HG03025 (cell line): ENCODE measurements at regions not wholly inside any gene's neighbourhood (a gene's known extent, or its start where the extent isn't known, plus 50 kb on each side); places are given as distances from the start of the nearest gene placed in this dataset.
"Not testable (repeated sequence)": the region's sequence is repeated elsewhere in the genome, so short reads cannot be mapped to it uniquely, and the experiment has no call there.

ENCODE experiments used
- ATAC-seq: cut with Tn5 transposase; IDR thresholded peaks from one replicate; pipeline ENCODE4 v1.9.1; 2021; ENCODE audit warnings: mild to moderate bottlenecking, moderate library complexity; ENCODE audit not compliant: unreplicated experiment, low FRiP score

DNA sequence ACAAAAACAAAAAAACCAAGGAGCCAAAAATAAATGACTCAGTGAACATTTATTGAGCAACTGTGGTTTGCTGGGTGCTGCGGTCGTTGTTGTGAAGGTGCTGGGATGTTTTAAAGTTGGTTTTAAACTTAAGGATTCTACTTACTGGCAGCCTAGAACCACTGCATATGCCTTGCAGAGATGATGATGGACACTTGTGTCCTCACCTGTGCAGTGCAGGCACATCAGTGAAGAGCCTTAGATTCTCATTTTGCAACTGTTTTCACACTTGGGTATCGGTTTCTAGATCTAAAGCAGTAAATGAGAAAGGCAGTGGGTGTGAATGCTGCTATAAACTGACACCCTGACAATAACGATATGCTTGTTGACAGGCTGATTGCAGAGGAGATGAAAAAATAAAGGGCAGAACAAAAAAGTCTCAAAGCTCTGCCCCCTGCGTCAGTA lies 68.8 kb downstream of the UTRN start:
- ATAC-seq = peak; percentile 83

DNA sequence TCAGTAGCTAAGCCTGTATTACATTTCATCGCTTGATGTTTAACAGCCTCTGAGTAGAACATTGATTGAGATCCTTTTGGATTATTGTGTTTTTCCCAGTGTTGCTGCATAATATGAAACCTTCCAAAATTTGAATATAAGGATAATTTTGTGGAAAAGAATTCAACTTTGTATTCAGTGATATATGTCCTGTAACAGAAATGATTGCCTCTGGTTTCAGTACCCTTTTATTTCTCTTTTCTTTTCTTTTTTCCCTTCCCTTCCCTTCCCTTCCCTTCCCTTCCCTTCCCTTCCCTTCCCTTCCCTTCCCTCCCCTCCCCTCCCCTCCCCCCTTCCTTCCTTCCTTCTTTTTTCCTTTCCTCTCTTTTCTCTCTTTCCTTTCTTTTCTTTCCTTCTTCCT lies 74.6 kb downstream of the UTRN start:
- ATAC-seq = no peak

DNA sequence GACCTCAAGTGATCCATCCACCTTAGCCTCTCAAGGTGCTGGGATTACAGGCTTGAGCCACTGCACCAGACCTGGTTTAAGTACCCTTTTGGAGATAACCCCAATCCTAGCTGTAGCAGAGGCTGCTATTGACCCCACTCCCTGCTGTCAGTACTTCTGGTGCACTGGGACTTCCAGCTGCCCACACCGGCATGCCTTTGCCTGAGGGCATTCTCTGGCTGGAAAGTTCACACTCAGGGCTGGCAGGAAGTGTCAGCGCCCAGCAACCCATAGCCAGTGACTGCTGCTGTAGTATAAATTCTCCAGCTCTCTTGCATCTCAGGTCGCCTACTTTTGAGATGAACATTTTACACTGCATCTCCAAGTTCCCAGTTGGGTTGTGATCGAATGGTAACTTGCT lies 75.3 kb downstream of the UTRN start:
- ATAC-seq = no peak

DNA sequence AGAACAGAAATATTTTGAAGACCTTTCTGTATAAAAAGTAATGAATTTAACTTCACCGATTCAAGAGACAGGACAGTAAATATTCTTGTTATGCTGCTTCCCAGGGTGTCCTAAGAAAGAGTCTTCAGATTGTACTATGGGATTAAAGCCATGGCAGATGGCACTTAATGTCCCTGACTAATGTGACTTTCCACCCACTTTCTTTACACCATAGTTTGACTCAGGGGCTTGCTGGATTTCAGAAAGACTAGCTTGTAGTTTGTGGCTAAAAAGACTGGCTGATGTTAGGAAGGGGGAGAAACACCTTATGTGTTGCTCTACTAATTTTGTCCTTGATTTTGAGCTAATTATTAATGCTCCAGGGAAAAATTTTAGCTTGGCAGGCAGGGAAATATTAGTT lies 75.9 kb downstream of the UTRN start:
- ATAC-seq = no peak

DNA sequence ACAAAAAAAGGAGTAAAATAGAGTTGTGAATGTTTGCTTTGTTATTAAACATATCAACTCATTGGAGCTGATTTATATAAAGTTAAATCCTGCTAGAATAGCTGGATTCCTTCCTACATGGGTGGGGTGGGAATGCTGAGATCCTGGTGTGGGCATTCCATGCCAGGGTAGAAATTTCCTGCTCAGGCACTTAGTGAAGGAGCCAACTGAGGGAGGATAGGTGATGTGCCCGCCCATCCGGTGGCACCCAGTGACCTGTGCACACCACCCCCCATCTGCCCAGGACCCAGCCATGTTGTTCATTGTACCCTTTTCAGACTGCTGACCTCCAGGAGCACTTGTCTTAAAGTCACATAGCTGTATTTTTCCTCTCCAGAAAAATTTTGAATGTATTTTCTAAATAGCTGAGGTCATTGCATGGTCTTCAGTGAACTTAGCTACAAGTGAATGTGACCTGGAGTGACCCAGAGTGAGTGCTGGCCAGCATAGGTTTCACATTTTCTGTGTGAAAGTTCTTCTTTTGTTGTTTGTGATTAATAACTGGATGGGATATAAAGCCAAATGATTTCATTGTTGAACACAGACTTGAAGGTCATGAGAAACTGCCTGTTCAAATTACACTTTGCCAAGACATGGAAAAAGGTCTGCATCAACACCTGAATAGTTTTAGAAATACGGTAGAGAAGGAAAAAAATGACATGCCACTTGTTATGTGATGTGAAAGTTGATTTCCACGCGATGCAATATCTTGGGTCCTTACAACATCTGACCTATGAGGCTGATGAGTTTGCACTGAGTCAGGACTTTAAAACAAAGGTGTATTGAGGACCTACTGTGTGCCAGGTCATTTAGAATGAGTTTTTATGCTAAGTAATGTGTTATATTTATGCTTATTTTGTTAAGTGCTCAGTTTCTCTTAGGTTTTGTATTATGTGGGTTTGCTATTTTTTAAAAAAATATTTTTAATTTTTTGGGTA lies 77.2 kb downstream of the UTRN start:
- ATAC-seq = no peak

DNA sequence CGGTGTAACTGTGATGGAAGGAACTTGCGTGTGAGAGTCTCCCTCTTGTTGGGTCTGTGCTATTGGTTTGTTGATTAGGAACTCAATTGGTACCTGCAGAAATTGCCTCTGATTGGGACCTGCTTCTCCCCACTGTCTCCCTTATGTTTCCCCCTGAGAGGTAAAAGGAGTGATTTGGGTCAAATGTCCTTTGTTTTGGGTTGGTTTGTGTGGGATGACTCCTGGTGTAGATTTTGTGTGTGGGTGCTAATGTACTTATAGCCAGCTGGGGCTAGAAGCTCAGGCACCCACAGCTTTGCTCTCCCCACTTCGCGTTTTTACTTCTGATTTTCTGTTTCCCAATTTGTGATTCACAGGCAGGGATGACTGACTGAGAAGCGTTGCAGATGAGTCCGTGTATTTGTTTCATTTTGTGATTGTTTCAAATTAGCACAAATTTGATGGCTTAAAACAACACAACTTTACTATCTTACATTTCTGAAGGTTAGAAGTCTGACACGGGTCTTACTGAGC lies 79.1 kb downstream of the UTRN start:
- no peak for ATAC-seq

DNA sequence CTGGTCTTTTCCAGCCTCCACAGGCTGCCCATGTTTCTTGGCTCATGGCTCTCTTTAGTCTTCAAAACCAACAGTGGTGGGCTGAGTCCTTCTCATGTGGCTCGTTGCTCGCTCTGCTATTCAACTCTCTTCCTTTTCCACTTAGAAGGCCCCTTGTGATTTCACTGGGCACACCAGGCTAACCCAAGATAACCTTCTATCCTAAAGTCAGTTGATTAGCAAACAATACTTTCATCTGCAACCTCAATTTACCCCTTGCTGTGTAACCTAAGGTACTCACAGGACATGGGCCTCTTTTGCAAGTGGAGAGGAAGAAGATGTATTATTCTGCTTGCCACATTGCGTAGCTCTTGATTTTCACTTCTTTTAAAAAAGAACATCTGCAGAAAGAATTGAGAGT lies 79.6 kb downstream of the UTRN start:
- no peak for ATAC-seq

DNA sequence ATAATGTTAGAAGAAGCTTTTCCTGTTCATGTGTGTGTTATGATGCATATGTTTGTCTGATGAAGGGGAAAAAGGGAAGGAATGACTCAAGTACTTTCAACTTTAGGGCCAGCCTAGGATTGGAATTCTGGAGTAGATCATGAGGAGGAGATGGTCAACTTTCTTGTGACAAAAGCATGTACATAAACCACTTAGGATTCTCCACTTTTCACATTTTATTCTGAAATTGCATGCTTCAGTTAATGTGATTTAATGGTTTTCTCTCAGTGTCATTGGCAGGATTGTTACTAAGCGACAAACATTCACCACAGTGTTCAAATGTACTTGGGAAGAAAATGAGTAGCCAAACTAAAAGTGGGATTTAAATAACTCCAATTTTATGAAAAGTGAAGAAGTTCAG lies 80.1 kb downstream of the UTRN start:
- ATAC-seq = no peak

GRCh38 chr6:144369696-144370095 lies 84.6 kb downstream of the UTRN start:
- not testable (repeated sequence) for ATAC-seq

- ATAC-seq = no peak
These were observed 87.0 kb downstream of the UTRN start for GRCh38 chr6:144372116-144372515.

DNA sequence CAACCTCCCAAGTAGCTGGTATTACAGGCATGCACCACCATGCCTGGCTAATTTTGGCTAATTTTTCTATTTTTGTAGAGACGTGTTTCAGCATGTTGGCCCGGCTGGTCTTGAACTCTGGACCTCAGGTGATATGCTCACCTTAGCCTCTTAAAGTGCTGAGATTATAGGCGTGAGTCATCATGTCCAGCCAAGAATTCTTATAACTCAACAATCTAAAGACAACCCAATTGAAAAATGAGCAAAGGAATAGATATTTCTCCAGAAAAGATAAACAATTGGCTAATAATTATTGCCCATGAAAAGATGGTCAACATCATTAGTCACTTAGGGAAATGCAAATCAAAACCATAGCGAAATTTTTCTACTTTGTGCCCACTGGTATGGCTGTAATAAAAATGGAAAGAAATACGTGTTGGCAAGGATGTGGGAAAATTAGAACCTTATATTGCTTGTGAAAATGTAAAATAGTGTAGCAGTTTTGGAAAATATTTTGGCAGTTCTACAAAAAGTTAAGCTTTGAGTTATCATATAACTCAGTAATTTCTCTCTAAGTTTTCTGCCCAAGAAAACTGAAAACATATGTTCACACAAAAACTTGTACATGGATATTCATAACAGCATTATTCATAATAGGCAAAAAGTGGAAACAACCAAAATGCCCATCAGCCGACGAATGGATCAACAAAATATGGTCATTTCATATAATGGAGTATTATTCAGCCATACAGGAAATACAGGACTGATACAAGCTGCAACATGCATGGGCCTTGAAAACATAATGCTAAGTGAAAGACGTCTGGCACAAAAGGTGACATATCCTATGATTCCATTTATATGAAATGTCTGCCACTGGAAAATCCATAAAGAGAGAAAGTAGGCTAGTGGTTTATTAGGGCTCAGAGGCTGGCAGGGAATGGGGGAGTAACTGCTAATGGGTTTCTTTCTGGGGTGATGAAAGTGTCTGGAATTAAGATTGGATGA lies 87.8 kb downstream of the UTRN start:
- no peak for ATAC-seq

DNA sequence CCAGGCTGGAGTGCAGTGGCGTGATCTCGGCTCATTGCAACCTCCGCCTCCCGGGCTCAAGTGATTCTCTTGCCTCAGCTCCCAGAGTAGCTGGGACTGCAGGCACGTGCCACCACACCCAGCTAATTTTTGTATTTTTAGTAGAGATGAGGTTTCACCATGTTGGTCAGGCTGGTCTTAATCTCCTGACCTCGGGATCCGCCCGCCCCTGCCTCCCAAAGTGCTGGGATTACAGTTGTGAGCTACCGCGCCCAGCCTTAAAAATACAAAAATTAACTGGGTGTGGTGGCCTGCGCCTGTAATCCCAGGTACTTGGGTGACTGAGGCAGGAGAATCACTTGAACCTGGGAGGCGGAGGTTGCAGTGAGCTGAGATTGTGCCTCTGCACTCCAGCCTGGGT lies 89.4 kb downstream of the UTRN start:
- not testable (repeated sequence) for ATAC-seq

DNA sequence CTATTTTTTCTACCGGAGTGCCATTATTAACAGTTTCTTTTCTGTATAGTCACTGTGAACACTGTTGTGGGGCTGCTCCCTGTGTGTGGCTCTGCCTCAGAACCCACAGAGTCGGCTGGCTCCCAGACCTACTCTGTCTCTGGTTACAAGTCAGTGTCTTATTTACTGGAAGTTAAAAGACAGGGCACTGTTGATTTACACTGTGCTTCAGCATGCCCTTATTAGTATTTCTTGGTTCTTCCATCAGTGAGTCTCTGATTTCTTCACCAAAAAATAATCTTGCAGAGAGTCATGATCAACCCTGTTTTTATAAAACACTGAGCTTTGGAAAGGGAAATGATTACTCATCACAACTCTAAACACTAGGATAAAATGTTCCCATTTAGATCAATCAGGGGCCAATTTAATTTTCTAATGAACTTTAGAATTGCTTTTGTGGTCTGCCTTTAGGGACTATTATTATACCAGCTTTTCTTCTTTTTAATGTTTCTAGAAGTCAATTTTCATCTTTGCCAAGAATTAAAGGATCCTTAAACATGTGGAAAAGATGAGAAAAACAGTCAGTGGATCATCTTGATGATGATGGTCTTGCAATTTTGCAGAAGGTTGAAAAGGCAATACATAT lies 92.6 kb downstream of the UTRN start:
- no peak for ATAC-seq

GRCh38 chr6:144378437-144378836 lies 93.3 kb downstream of the UTRN start:
- ATAC-seq = no peak

DNA sequence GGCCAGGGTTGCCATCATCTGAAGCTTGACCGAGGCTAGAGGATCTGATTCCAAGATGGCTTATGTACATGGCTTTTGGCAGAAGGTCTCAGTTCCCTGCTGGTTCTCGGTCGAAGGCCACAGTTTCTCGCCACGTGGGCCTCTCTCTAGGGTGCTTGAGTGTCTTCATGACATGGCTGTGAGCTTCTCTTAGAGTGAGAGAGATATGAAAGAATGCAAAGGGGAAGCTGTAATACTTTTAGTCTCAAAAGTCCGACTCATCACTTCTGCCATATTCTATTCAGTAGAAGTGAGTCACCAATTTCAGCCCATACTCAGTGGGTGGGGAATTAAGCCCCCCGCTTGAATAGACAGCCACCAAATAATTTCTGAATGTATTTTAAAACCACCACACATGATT lies 94.2 kb downstream of the UTRN start:
- ATAC-seq = no peak

- ATAC-seq = not testable (repeated sequence)
These were observed 96.4 kb downstream of the UTRN start for GRCh38 chr6:144381499-144381898.

GRCh38 chr6:144383336-144383735 lies 98.2 kb downstream of the UTRN start:
- ATAC-seq = no peak

DNA sequence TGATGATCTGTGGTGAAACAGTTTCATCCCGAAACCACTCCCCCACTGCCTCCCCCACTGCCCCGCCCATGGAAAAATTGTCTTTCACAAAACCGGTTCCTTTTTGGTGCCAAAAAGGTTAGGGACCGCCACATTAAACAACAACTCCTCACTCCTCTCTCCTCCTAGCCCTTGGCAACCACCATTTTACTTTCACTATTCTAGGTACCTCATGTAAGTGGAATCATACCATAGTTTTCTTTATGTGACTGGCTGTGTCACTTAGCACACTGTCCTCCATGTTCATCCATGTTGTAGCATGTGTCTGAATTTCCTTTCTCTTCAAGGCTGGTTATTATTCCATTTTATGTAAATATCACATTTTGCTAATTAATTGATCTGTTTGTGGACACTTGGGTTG lies 99.3 kb downstream of the UTRN start:
- ATAC-seq = no peak

DNA sequence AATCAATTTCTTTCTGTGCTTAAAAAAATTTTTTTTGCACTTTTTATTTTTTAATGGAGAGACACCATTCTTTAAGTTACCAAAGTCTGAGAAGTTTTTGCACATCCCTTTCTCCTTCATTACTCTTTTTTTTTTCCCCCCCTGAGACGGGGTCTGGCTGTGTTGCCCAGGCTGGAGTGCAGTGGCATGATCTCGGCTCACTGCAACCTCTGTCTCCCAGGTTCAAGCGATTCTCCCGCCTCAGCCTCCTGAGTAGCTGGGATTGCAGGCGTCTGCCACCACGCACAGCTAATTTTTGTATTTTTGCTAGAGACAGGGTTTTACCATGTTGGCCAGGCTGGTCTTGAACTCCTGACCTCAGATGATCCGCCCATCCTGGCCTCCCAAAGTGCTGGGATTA lies 104.3 kb downstream of the UTRN start:
- ATAC-seq = not testable (repeated sequence)

GRCh38 chr6:144390202-144390601 lies 105.1 kb downstream of the UTRN start:
- no peak for ATAC-seq
